PC-9 (cell line): ENCODE measurements at regions not wholly inside any gene's neighbourhood (a gene's known extent, or its start where the extent isn't known, plus 50 kb on each side); places are given as distances from the start of the nearest gene placed in this dataset.

ENCODE experiments used
- BruUV-seq: library from RNA; stranded (reverse); fragments of 400-500 nt; replicated peaks from 2 replicates; lab custom pipeline; 2021; lab: Mats Ljungman, UMichigan
- CTCF ChIA-PET: fragments of 300-600 bp; sonication (Branson Sonifier 250); formaldehyde crosslinking; loops from one replicate; lab custom pipeline; 2022; ENCODE audit warnings: antibody characterized with exemption; lab: Charles Lee
- POLR2A ChIA-PET: fragments of 300-600 bp; sonication (Branson Sonifier 250); formaldehyde crosslinking; loops from one replicate; lab custom pipeline; 2022; ENCODE audit warnings: antibody characterized with exemption; ENCODE audit not compliant: unreplicated experiment; lab: Charles Lee
- DNase-seq, 2 experiments: peaks; one replicate each; pipeline versions ENCODE4 v3.0.0 to v3.0.0-alpha.2; 2015 to 2022; ENCODE audit warnings: mixed read lengths in 1 of 2
- H2AFZ ChIP-seq: fragments of 200-600 bp; sonication (generic); 2 replicates; pipeline ENCODE4 v1.8.1; 2017; ENCODE audit warnings: antibody characterized with exemption
- H3F3A ChIP-seq: fragments of 200-600 bp; sonication (generic); 2 replicates; pipeline ENCODE4 v1.8.1; 2017; ENCODE audit warnings: antibody characterized with exemption, mild to moderate bottlenecking, low read depth; ENCODE audit not compliant: insufficient read depth
- H3K27ac ChIP-seq: fragments of 200-600 bp; sonication (generic); 2 replicates; pipeline ENCODE4 v1.6.1; 2016; ENCODE audit warnings: mixed run types
- H3K27me3 ChIP-seq: fragments of 200-600 bp; sonication (generic); 2 replicates; pipeline ENCODE4 v1.6.1; 2016; ENCODE audit warnings: low read depth, mixed run types; ENCODE audit not compliant: insufficient read depth
- H3K36me3 ChIP-seq: fragments of 200-600 bp; sonication (generic); 2 replicates; pipeline ENCODE4 v1.6.1; 2016; ENCODE audit warnings: low read depth, mixed run types
- H3K4me1 ChIP-seq: fragments of 200-600 bp; sonication (generic); replicated peaks from 2 replicates; pipeline ENCODE4 v1.6.1; 2016; ENCODE audit warnings: mixed run types; ENCODE audit not compliant: insufficient read depth
- H3K4me2 ChIP-seq: fragments of 200-600 bp; sonication (generic); 2 replicates; pipeline ENCODE4 v1.6.1; 2017; ENCODE audit warnings: mixed run types
- H3K4me3 ChIP-seq: fragments of 200-600 bp; sonication (generic); 2 replicates; pipeline ENCODE4 v1.6.1; 2016; ENCODE audit warnings: mixed run types
- H3K79me2 ChIP-seq: fragments of 200-600 bp; sonication (generic); 2 replicates; pipeline ENCODE4 v1.6.1; 2017; ENCODE audit warnings: low read depth, mixed run types
- H3K9me2 ChIP-seq: fragments of 200-600 bp; sonication (generic); 2 replicates; pipeline ENCODE4 v1.8.1; 2017; ENCODE audit warnings: mild to moderate bottlenecking; ENCODE audit not compliant: insufficient read depth
- H3K9me3 ChIP-seq: fragments of 200-600 bp; sonication (generic); 2 replicates; pipeline ENCODE4 v1.8.1; 2016; ENCODE audit warnings: low read depth; ENCODE audit not compliant: insufficient read depth
- H4K20me1 ChIP-seq: fragments of 200-600 bp; sonication (generic); 2 replicates; pipeline ENCODE4 v1.8.1; 2017; ENCODE audit not compliant: insufficient read depth
- CTCF ChIP-seq: fragments of 200-600 bp; sonication (generic); conservative IDR thresholded peaks from 2 replicates; pipeline ENCODE4 v1.6.1; 2017; ENCODE audit warnings: mixed run types, antibody characterized with exemption, mild to moderate bottlenecking, moderate library complexity
- EZH2 ChIP-seq: fragments of 200-600 bp; sonication (generic); IDR thresholded peaks from 2 replicates; pipeline ENCODE4 v1.8.0; 2017; ENCODE audit warnings: antibody characterized with exemption, low read depth
- intact Hi-C: fragments of 100-400 bp; cut with micrococcal nuclease; formaldehyde crosslinking; loops from one replicate; pipeline ENCODE4 v1.10.0; 2022; ENCODE audit not compliant: unreplicated experiment

GRCh38 chr9:89715881-89716280 lies 111.1 kb downstream of the GADD45G start:
- Histone ChIP-seq H2AFZ (no peak overlapping the region), H3K27me3 (peaks cover 76% of the 10 kb centered on the region), H4K20me1 (no peaks in the 10 kb centered on the region), H3K4me3 (no peak overlapping the region), H3K4me2 (no peak overlapping the region), H3K9me2 (no peaks in the 10 kb centered on the region), H3K79me2 (no peaks in the 10 kb centered on the region), H3K4me1 (no peaks in the 10 kb centered on the region), H3K27ac (no peak overlapping the region), H3K9me3 (no peaks in the 10 kb centered on the region), H3F3A (no peaks in the 10 kb centered on the region), H3K36me3 (no peaks in the 10 kb centered on the region)
- CTCF ChIA-PET, result no interaction called here
- no peak for TF ChIP-seq EZH2
- TF ChIP-seq CTCF, result no peak
- DNase-seq, result no peak
- intact Hi-C loops, result no loop called here
- POLR2A ChIA-PET, result no interaction called here
- no TSS peak for BruUV-seq

GRCh38 chr9:89716559-89716958 lies 111.7 kb downstream of the GADD45G start:
- Histone ChIP-seq H3K4me1 (no peaks in the 10 kb centered on the region), H3K4me2 (no peak overlapping the region), H3K27me3 (peaks cover 76% of the 10 kb centered on the region), H3K36me3 (no peaks in the 10 kb centered on the region), H3K9me2 (no peaks in the 10 kb centered on the region), H2AFZ (no peak overlapping the region), H3K4me3 (no peak overlapping the region), H4K20me1 (no peaks in the 10 kb centered on the region), H3K27ac (no peak overlapping the region), H3F3A (no peaks in the 10 kb centered on the region), H3K79me2 (no peaks in the 10 kb centered on the region), H3K9me3 (no peaks in the 10 kb centered on the region)
- ChIA-PET CTCF (no interaction called here), POLR2A (no interaction called here)
- intact Hi-C loops, result no loop called here
- DNase-seq, result no peak
- TF ChIP-seq CTCF (no peak), EZH2 (no peak)
- BruUV-seq, result no TSS peak

GRCh38 chr9:89718176-89718575 lies 113.4 kb downstream of the GADD45G start:
- H3K4me3 ChIP-seq, result no peak overlapping the region
- H3K27me3 ChIP-seq, result peaks cover 78% of the 10 kb centered on the region
- H3K9me2 ChIP-seq, result no peaks in the 10 kb centered on the region
- H2AFZ ChIP-seq, result no peak overlapping the region
- intact Hi-C loops, result no loop called here
- H3K9me3 ChIP-seq, result no peaks in the 10 kb centered on the region
- TF ChIP-seq CTCF, result no peak
- no peak for TF ChIP-seq EZH2
- DNase-seq, result no peak
- no TSS peak for BruUV-seq
- POLR2A ChIA-PET, result no interaction called here
- H3K27ac ChIP-seq, result no peak overlapping the region
- H3K79me2 ChIP-seq, result no peaks in the 10 kb centered on the region
- H3K4me2 ChIP-seq, result no peak overlapping the region
- CTCF ChIA-PET, result no interaction called here
- no peaks in the 10 kb centered on the region for H3K4me1 ChIP-seq
- H3K36me3 ChIP-seq, result no peaks in the 10 kb centered on the region
- H4K20me1 ChIP-seq, result no peaks in the 10 kb centered on the region
- no peaks in the 10 kb centered on the region for H3F3A ChIP-seq
